DND-41 (cell line): ENCODE measurements at regions not wholly inside any gene's neighbourhood (a gene's known extent, or its start where the extent isn't known, plus 50 kb on each side); places are given as distances from the start of the nearest gene placed in this dataset.

ENCODE experiments used
- EZH2 ChIP-seq: IDR thresholded peaks from 3 replicates; pipeline ENCODE4 v1.6.1; 2012; ENCODE audit warnings: borderline replicate concordance, low read depth, mild to moderate bottlenecking, moderate library complexity, low read length, inconsistent platforms; ENCODE audit not compliant: severe bottlenecking
- TF ChIP-seq, protein P1 (sequence below): IDR thresholded peaks from 2 replicates; pipeline ENCODE4 v1.5.1; 2012; ENCODE audit warnings: borderline replicate concordance, low read length, moderate library complexity, mild to moderate bottlenecking; ENCODE audit not compliant: poor library complexity, severe bottlenecking; ENCODE audit errors: extremely low read depth

DNA sequence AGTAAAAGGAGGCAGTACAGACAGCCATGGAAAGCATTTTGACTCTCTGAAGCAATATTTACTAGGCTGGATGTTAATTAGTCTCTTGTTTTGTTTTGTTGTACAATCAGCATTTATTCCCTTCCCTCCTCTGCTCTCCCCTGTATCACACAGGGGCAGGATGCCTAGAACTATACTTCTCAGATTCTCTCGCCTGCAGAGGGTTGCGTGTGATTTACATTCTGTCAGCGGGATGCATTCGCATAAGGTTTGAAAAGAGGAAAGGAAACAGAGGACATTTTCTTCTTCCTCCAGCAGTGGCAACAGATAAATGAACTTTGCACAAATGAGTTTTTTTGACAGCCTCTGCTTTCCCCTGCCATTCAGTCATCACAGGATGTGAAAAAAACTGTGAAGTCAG, 188.3 kb downstream of the RSL24D1 start:
- TF ChIP-seq, protein P1, sequence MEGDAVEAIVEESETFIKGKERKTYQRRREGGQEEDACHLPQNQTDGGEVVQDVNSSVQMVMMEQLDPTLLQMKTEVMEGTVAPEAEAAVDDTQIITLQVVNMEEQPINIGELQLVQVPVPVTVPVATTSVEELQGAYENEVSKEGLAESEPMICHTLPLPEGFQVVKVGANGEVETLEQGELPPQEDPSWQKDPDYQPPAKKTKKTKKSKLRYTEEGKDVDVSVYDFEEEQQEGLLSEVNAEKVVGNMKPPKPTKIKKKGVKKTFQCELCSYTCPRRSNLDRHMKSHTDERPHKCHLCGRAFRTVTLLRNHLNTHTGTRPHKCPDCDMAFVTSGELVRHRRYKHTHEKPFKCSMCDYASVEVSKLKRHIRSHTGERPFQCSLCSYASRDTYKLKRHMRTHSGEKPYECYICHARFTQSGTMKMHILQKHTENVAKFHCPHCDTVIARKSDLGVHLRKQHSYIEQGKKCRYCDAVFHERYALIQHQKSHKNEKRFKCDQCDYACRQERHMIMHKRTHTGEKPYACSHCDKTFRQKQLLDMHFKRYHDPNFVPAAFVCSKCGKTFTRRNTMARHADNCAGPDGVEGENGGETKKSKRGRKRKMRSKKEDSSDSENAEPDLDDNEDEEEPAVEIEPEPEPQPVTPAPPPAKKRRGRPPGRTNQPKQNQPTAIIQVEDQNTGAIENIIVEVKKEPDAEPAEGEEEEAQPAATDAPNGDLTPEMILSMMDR = no peak
- TF ChIP-seq EZH2 = no peak
